ENCODE measurements at regions not wholly inside any gene's neighbourhood (a gene's known extent, or its start where the extent isn't known, plus 50 kb on each side); places are given as distances from the start of the nearest gene placed in this dataset.

GRCh38 chr17:79455636-79456035, 155.2 kb downstream of the RBFOX3 start:
- H3K9ac ChIP-seq (ENCODE audit: low read depth, low read length, poor library complexity, severe bottlenecking) = no peak overlapping the region
- H3K4me1 ChIP-seq (ENCODE audit: insufficient read depth, low read length, poor library complexity, severe bottlenecking) = no peaks in the 10 kb centered on the region
- no peaks in the 10 kb centered on the region for H3K9me2 ChIP-seq (replicated peaks; ENCODE audit: low read depth, low read length)
- H3K4me3 ChIP-seq (ENCODE audit: low read length, poor library complexity, severe bottlenecking) = no peak overlapping the region
- H3K79me2 ChIP-seq (ENCODE audit: insufficient read depth, low read length) = no peaks in the 10 kb centered on the region
- TF ChIP-seq EZH2phosphoT487 (IDR thresholded peaks at IDR 0.05; ENCODE audit: borderline replicate concordance) = no peak
- no peak for TF ChIP-seq CTCF (conservative IDR thresholded peaks at IDR 0.05; ENCODE audit: low read length)
- H3K36me3 ChIP-seq (ENCODE audit: insufficient read depth, low read length) = no peaks in the 10 kb centered on the region
- H3K4me2 ChIP-seq (ENCODE audit: low read depth, low read length, poor library complexity, severe bottlenecking) = no peak overlapping the region
- H2AFZ ChIP-seq (ENCODE audit: low read length) = no peak overlapping the region
- no peaks in the 10 kb centered on the region for H4K20me1 ChIP-seq (ENCODE audit: insufficient read depth, low read length, poor library complexity, severe bottlenecking)
- H3K9me3 ChIP-seq (ENCODE audit: insufficient read depth, low read depth, low read length) = no peaks in the 10 kb centered on the region
- H3K27me3 ChIP-seq (ENCODE audit: insufficient read depth, low read length, poor library complexity, severe bottlenecking) = no peaks in the 10 kb centered on the region
- no peaks in the 10 kb centered on the region for H3F3A ChIP-seq (ENCODE audit: low read depth)

GRCh38 chr17:79454826-79455225, 156.0 kb downstream of the RBFOX3 start:
- no peaks in the 10 kb centered on the region for H3K9me3 ChIP-seq (ENCODE audit: insufficient read depth, low read depth, low read length)
- H3K27me3 ChIP-seq (ENCODE audit: insufficient read depth, low read length, poor library complexity, severe bottlenecking) = no peaks in the 10 kb centered on the region
- no peak overlapping the region for H2AFZ ChIP-seq (ENCODE audit: low read length)
- H3K36me3 ChIP-seq (ENCODE audit: insufficient read depth, low read length) = no peaks in the 10 kb centered on the region
- no peak overlapping the region for H3K4me3 ChIP-seq (ENCODE audit: low read length, poor library complexity, severe bottlenecking)
- no peaks in the 10 kb centered on the region for H3K9me2 ChIP-seq (replicated peaks; ENCODE audit: low read depth, low read length)
- no peak overlapping the region for H3K9ac ChIP-seq (ENCODE audit: low read depth, low read length, poor library complexity, severe bottlenecking)
- H4K20me1 ChIP-seq (ENCODE audit: insufficient read depth, low read length, poor library complexity, severe bottlenecking) = no peaks in the 10 kb centered on the region
- H3F3A ChIP-seq (ENCODE audit: low read depth) = no peaks in the 10 kb centered on the region
- TF ChIP-seq EZH2phosphoT487 (IDR thresholded peaks at IDR 0.05; ENCODE audit: borderline replicate concordance) (no peak), CTCF (conservative IDR thresholded peaks at IDR 0.05; ENCODE audit: low read length) (no peak)
- H3K4me2 ChIP-seq (ENCODE audit: low read depth, low read length, poor library complexity, severe bottlenecking) = no peak overlapping the region
- no peaks in the 10 kb centered on the region for H3K4me1 ChIP-seq (ENCODE audit: insufficient read depth, low read length, poor library complexity, severe bottlenecking)
- no peaks in the 10 kb centered on the region for H3K79me2 ChIP-seq (ENCODE audit: insufficient read depth, low read length)

GRCh38 chr17:79453481-79453880, 157.4 kb downstream of the RBFOX3 start:
- no peak overlapping the region for H3K9ac ChIP-seq (ENCODE audit: low read depth, low read length, poor library complexity, severe bottlenecking)
- no peaks in the 10 kb centered on the region for H3K9me3 ChIP-seq (ENCODE audit: insufficient read depth, low read depth, low read length)
- H3K4me3 ChIP-seq (ENCODE audit: low read length, poor library complexity, severe bottlenecking) = no peak overlapping the region
- H2AFZ ChIP-seq (ENCODE audit: low read length) = no peak overlapping the region
- H3K9me2 ChIP-seq (replicated peaks; ENCODE audit: low read depth, low read length) = no peaks in the 10 kb centered on the region
- no peaks in the 10 kb centered on the region for H3K4me1 ChIP-seq (ENCODE audit: insufficient read depth, low read length, poor library complexity, severe bottlenecking)
- no peaks in the 10 kb centered on the region for H4K20me1 ChIP-seq (ENCODE audit: insufficient read depth, low read length, poor library complexity, severe bottlenecking)
- TF ChIP-seq CTCF (conservative IDR thresholded peaks at IDR 0.05; ENCODE audit: low read length) = no peak
- TF ChIP-seq EZH2phosphoT487 (IDR thresholded peaks at IDR 0.05; ENCODE audit: borderline replicate concordance) = no peak
- H3K4me2 ChIP-seq (ENCODE audit: low read depth, low read length, poor library complexity, severe bottlenecking) = no peak overlapping the region
- no peaks in the 10 kb centered on the region for H3K79me2 ChIP-seq (ENCODE audit: insufficient read depth, low read length)
- H3K27me3 ChIP-seq (ENCODE audit: insufficient read depth, low read length, poor library complexity, severe bottlenecking) = no peaks in the 10 kb centered on the region
- no peaks in the 10 kb centered on the region for H3K36me3 ChIP-seq (ENCODE audit: insufficient read depth, low read length)
- no peaks in the 10 kb centered on the region for H3F3A ChIP-seq (ENCODE audit: low read depth)
